ENCODE measurements at regions not wholly inside any gene's neighbourhood (a gene's known extent, or its start where the extent isn't known, plus 50 kb on each side); places are given as distances from the start of the nearest gene placed in this dataset.

GRCh38 chr11:116317212-116317611 lies 455.6 kb downstream of the BUD13 start:
- TF ChIP-seq, protein P1, sequence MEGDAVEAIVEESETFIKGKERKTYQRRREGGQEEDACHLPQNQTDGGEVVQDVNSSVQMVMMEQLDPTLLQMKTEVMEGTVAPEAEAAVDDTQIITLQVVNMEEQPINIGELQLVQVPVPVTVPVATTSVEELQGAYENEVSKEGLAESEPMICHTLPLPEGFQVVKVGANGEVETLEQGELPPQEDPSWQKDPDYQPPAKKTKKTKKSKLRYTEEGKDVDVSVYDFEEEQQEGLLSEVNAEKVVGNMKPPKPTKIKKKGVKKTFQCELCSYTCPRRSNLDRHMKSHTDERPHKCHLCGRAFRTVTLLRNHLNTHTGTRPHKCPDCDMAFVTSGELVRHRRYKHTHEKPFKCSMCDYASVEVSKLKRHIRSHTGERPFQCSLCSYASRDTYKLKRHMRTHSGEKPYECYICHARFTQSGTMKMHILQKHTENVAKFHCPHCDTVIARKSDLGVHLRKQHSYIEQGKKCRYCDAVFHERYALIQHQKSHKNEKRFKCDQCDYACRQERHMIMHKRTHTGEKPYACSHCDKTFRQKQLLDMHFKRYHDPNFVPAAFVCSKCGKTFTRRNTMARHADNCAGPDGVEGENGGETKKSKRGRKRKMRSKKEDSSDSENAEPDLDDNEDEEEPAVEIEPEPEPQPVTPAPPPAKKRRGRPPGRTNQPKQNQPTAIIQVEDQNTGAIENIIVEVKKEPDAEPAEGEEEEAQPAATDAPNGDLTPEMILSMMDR (IDR thresholded peaks at IDR 0.05): no peak
- no peaks in the 10 kb centered on the region for H3K9me3 ChIP-seq
- H3K4me1 ChIP-seq: no peaks in the 10 kb centered on the region
- no peak for DNase-seq (ENCODE audit: low spot score in 2 of 2)
- intact Hi-C loops (cut with DNase I): no loop called here
- no peak overlapping the region for H3K27ac ChIP-seq
- no peak overlapping the region for H3K4me3 ChIP-seq
- no peaks in the 10 kb centered on the region for H3K27me3 ChIP-seq
- no peaks in the 10 kb centered on the region for H3K36me3 ChIP-seq

GRCh38 chr11:116314006-116314405 lies 458.8 kb downstream of the BUD13 start:
- H3K9me3 ChIP-seq: no peaks in the 10 kb centered on the region
- H3K36me3 ChIP-seq: no peaks in the 10 kb centered on the region
- H3K27ac ChIP-seq: no peak overlapping the region
- no peaks in the 10 kb centered on the region for H3K27me3 ChIP-seq
- no peaks in the 10 kb centered on the region for H3K4me1 ChIP-seq
- TF ChIP-seq, protein P1 (IDR thresholded peaks at IDR 0.05): no peak
- no peak overlapping the region for H3K4me3 ChIP-seq
- intact Hi-C loops (cut with DNase I): no loop called here
- DNase-seq (ENCODE audit: low spot score in 2 of 2): no peak

GRCh38 chr11:116312570-116313391 lies 460.0 kb downstream of the BUD13 start:
- Histone ChIP-seq H3K9me3 (no peaks in the 10 kb centered on the region), H3K27me3 (no peaks in the 10 kb centered on the region), H3K27ac (no peak overlapping the region), H3K4me1 (no peaks in the 10 kb centered on the region), H3K4me3 (no peak overlapping the region), H3K36me3 (no peaks in the 10 kb centered on the region)
- peak; percentile 12 to 65 for DNase-seq (ENCODE audit: low spot score in 2 of 2)
- intact Hi-C loops (cut with DNase I): no loop called here
- TF ChIP-seq, protein P1 (IDR thresholded peaks at IDR 0.05): no peak

- no peak for DNase-seq (ENCODE audit: low spot score in 2 of 2)
- TF ChIP-seq, protein P1 (IDR thresholded peaks at IDR 0.05): no peak
Observed at GRCh38 chr11:116311206-116311605, 461.6 kb downstream of the BUD13 start.

GRCh38 chr11:116310698-116311097 lies 462.1 kb downstream of the BUD13 start:
- TF ChIP-seq, protein P1 (IDR thresholded peaks at IDR 0.05): no peak
- intact Hi-C loops (cut with DNase I): no loop called here
- no peaks in the 10 kb centered on the region for H3K9me3 ChIP-seq
- no peak overlapping the region for H3K27ac ChIP-seq
- no peaks in the 10 kb centered on the region for H3K4me1 ChIP-seq
- no peaks in the 10 kb centered on the region for H3K36me3 ChIP-seq
- no peak overlapping the region for H3K4me3 ChIP-seq
- no peaks in the 10 kb centered on the region for H3K27me3 ChIP-seq
- no peak for DNase-seq (ENCODE audit: low spot score in 2 of 2)

More at GRCh38 chr11:116311206-116311605, 461.6 kb downstream of the BUD13 start:
- Histone ChIP-seq H3K36me3 (no peaks in the 10 kb centered on the region), H3K4me1 (no peaks in the 10 kb centered on the region), H3K27me3 (no peaks in the 10 kb centered on the region), H3K9me3 (no peaks in the 10 kb centered on the region), H3K27ac (no peak overlapping the region), H3K4me3 (no peak overlapping the region)
- intact Hi-C loops (cut with DNase I): no loop called here
